Fibroblast of pulmonary artery (primary cell): ENCODE measurements at regions not wholly inside any gene's neighbourhood (a gene's known extent, or its start where the extent isn't known, plus 50 kb on each side); places are given as distances from the start of the nearest gene placed in this dataset.

Experiments used
- DNase-seq: peaks from one replicate; pipeline ENCODE4 v3.0.0-alpha.2; 2010; ENCODE audit warnings: low read depth
- H3K4me3 ChIP-seq: replicated peaks from 2 replicates; pipeline ENCODE4 v1.5.1; 2011; ENCODE audit warnings: low read depth, mild to moderate bottlenecking, control low read depth, low read length, moderate library complexity
- TF ChIP-seq, protein P1 (sequence below): IDR thresholded peaks from 2 replicates; pipeline ENCODE4 v1.5.1; 2011; ENCODE audit warnings: mild to moderate bottlenecking, control low read depth, low read length, inconsistent platforms; ENCODE audit errors: missing control alignments

GRCh38 chr1:34685225-34685624 is 69.6 kb upstream of the GJB5 start:
- TF ChIP-seq, protein P1, sequence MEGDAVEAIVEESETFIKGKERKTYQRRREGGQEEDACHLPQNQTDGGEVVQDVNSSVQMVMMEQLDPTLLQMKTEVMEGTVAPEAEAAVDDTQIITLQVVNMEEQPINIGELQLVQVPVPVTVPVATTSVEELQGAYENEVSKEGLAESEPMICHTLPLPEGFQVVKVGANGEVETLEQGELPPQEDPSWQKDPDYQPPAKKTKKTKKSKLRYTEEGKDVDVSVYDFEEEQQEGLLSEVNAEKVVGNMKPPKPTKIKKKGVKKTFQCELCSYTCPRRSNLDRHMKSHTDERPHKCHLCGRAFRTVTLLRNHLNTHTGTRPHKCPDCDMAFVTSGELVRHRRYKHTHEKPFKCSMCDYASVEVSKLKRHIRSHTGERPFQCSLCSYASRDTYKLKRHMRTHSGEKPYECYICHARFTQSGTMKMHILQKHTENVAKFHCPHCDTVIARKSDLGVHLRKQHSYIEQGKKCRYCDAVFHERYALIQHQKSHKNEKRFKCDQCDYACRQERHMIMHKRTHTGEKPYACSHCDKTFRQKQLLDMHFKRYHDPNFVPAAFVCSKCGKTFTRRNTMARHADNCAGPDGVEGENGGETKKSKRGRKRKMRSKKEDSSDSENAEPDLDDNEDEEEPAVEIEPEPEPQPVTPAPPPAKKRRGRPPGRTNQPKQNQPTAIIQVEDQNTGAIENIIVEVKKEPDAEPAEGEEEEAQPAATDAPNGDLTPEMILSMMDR: no peak
- DNase-seq: no peak
- no peak overlapping the region for H3K4me3 ChIP-seq

GRCh38 chr1:34686531-34686930 is 68.3 kb upstream of the GJB5 start:
- TF ChIP-seq, protein P1: no peak
- no peak overlapping the region for H3K4me3 ChIP-seq
- no peak for DNase-seq

- DNase-seq: no peak
- TF ChIP-seq, protein P1: no peak
- no peak overlapping the region for H3K4me3 ChIP-seq
Measured at GRCh38 chr1:34688006-34688741, 66.7 kb upstream of the GJB5 start.

- DNase-seq: no peak
- TF ChIP-seq, protein P1: no peak
- H3K4me3 ChIP-seq: no peak overlapping the region
Measured at GRCh38 chr1:34690269-34690668, 64.6 kb upstream of the GJB5 start.

GRCh38 chr1:34693081-34693480 is 61.8 kb upstream of the GJB5 start:
- no peak for DNase-seq
- H3K4me3 ChIP-seq: no peak overlapping the region
- TF ChIP-seq, protein P1: no peak

- DNase-seq: no peak
- TF ChIP-seq, protein P1: no peak
- H3K4me3 ChIP-seq: no peak overlapping the region
Measured at GRCh38 chr1:34694383-34694782, 60.5 kb upstream of the GJB5 start.

DNA sequence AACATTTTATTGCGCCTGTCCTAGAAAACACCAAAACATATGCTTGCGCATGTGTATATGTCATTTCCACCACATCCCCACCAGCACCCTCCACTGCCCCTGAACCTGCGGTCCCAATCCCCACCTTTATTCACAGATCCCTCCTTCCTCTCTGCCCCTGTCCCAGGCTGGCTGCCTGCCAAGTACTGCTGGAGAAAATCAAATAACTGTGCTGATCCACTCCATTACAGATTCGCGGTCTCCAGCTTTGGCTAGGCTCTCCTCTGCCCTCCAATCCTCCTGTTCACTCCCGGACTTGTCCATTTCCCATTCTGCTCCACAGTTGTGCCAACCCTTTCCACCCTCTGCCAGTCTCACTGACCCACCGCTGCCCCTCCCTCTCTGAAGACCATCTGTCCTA is 59.3 kb upstream of the GJB5 start:
- TF ChIP-seq, protein P1: no peak
- no peak for DNase-seq
- no peak overlapping the region for H3K4me3 ChIP-seq
